ENCODE measurements at regions not wholly inside any gene's neighbourhood (a gene's known extent, or its start where the extent isn't known, plus 50 kb on each side); places are given as distances from the start of the nearest gene placed in this dataset.

- TF ChIP-seq POLR2AphosphoS5 (IDR thresholded peaks at IDR 0.05) (no peak), POLR2A (IDR thresholded peaks at IDR 0.05) (no peak), EP300 (IDR thresholded peaks at IDR 0.05; ENCODE audit: low read depth) (no peak)
- TF ChIP-seq, protein P1, sequence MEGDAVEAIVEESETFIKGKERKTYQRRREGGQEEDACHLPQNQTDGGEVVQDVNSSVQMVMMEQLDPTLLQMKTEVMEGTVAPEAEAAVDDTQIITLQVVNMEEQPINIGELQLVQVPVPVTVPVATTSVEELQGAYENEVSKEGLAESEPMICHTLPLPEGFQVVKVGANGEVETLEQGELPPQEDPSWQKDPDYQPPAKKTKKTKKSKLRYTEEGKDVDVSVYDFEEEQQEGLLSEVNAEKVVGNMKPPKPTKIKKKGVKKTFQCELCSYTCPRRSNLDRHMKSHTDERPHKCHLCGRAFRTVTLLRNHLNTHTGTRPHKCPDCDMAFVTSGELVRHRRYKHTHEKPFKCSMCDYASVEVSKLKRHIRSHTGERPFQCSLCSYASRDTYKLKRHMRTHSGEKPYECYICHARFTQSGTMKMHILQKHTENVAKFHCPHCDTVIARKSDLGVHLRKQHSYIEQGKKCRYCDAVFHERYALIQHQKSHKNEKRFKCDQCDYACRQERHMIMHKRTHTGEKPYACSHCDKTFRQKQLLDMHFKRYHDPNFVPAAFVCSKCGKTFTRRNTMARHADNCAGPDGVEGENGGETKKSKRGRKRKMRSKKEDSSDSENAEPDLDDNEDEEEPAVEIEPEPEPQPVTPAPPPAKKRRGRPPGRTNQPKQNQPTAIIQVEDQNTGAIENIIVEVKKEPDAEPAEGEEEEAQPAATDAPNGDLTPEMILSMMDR (IDR thresholded peaks at IDR 0.05) = no peak
- WGBS, 2 donors (ENCODE audit: low coverage in 1 of 2) = 81 to 82% methylated on average over 2 of the region's 2 CpGs
- no peak overlapping the region for H3K4me3 ChIP-seq
- no peaks in the 10 kb centered on the region for H3K36me3 ChIP-seq
- H3K27ac ChIP-seq = no peak overlapping the region
- no peaks in the 10 kb centered on the region for H3K4me1 ChIP-seq
- intact Hi-C loops (cut with DNase I; ENCODE audit: low total_unique reads) (no loop called here), in situ Hi-C loops (cut with MboI; ENCODE audit: low pct_ligation_motif_present in 1 of 4, low pct_unique_long_range_greater_than_20kb in 1 of 4, low sequenced_read_pairs in 3 of 4) (no loop called here)
- H3K9me3 ChIP-seq = no peaks in the 10 kb centered on the region
- DNase-seq = no peak
- H3K27me3 ChIP-seq = no peaks in the 10 kb centered on the region
Observed at GRCh38 chr2:51553476-51553875, 521.5 kb upstream of the NRXN1 start.

DNA sequence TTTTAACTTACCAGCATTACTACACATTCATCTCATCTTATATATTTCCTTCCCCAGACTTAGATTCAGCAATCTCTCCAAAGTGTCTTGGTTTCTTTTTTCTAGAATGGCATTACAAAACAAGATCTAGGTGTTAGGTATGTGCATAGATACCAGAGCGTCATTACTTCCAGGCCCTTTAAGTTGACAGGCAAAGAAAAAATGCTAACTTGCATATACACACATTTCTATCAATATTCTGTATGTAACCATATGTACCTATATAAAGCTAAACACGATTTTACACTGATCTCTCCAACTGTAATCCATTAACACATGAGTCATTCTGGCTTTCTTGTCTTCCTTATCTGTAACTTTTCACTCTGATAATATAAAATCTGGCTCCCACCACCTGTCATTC lies 503.8 kb upstream of the NRXN1 start:
- no peaks in the 10 kb centered on the region for H3K27me3 ChIP-seq
- DNase-seq = no peak
- no peak overlapping the region for H3K27ac ChIP-seq
- H3K36me3 ChIP-seq = no peaks in the 10 kb centered on the region
- peaks cover 8 to 9% of the 10 kb centered on the region in 2 donors for H3K9me3 ChIP-seq
- no peaks in the 10 kb centered on the region for H3K4me1 ChIP-seq
- TF ChIP-seq POLR2AphosphoS5 (IDR thresholded peaks at IDR 0.05) = no peak
- no peak for TF ChIP-seq POLR2A (IDR thresholded peaks at IDR 0.05)
- no peak for TF ChIP-seq EP300 (IDR thresholded peaks at IDR 0.05; ENCODE audit: low read depth)
- TF ChIP-seq, protein P1 (IDR thresholded peaks at IDR 0.05) = no peak
- H3K4me3 ChIP-seq = no peak overlapping the region
- intact Hi-C loops (cut with DNase I; ENCODE audit: low total_unique reads) (no loop called here), in situ Hi-C loops (cut with MboI; ENCODE audit: low pct_ligation_motif_present in 1 of 4, low pct_unique_long_range_greater_than_20kb in 1 of 4, low sequenced_read_pairs in 3 of 4) (no loop called here)
- 64 to 71% methylated on average over 2 of the region's 2 CpGs for WGBS, 2 donors (ENCODE audit: low coverage in 1 of 2)

- Histone ChIP-seq H3K27me3 (no peaks in the 10 kb centered on the region), H3K27ac (no peak overlapping the region), H3K4me1 (no peaks in the 10 kb centered on the region), H3K4me3 (no peak overlapping the region), H3K36me3 (no peaks in the 10 kb centered on the region), H3K9me3 (peaks cover 8 to 9% of the 10 kb centered on the region in 2 donors)
- TF ChIP-seq POLR2A (IDR thresholded peaks at IDR 0.05) (no peak), POLR2AphosphoS5 (IDR thresholded peaks at IDR 0.05) (no peak), EP300 (IDR thresholded peaks at IDR 0.05; ENCODE audit: low read depth) (no peak)
- TF ChIP-seq, protein P1 (IDR thresholded peaks at IDR 0.05) = no peak
- DNase-seq = no peak
- in situ Hi-C loops (cut with MboI; ENCODE audit: low pct_ligation_motif_present in 1 of 4, low pct_unique_long_range_greater_than_20kb in 1 of 4, low sequenced_read_pairs in 3 of 4) (no loop called here), intact Hi-C loops (cut with DNase I; ENCODE audit: low total_unique reads) (no loop called here)
- WGBS, 2 donors (ENCODE audit: low coverage in 1 of 2) = 92 to 93% methylated on average over 3 of the region's 3 CpGs
Observed at GRCh38 chr2:51534166-51534565, 502.2 kb upstream of the NRXN1 start.

DNA sequence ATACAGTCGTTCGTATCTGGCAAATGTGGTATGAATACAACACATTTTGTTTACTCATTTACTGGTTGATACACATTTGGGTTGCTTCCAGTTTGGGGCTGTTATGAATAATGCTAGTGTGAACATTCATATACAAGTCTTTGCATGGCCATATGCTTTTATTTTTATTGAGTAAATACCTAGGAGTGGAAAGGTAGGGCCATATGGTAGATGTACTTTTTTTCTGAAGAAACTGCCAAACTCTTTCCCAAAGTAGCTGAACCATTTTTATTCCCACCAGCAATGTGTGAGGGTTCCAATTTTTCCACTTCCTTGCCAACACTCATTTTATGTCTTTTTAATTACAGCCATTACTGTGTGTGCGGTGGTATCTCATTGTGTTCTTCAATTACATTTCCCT lies 496.2 kb upstream of the NRXN1 start:
- 69 to 84% methylated on average over 3 of the region's 3 CpGs for WGBS, 2 donors (ENCODE audit: low coverage in 1 of 2)
- TF ChIP-seq POLR2A (IDR thresholded peaks at IDR 0.05) = no peak
- TF ChIP-seq, protein P1 (IDR thresholded peaks at IDR 0.05) = no peak
- TF ChIP-seq EP300 (IDR thresholded peaks at IDR 0.05; ENCODE audit: low read depth) = no peak
- no peak for TF ChIP-seq POLR2AphosphoS5 (IDR thresholded peaks at IDR 0.05)

More for the DNA sequence above, 496.2 kb upstream of the NRXN1 start:
- in situ Hi-C loops (cut with MboI; ENCODE audit: low pct_ligation_motif_present in 1 of 4, low pct_unique_long_range_greater_than_20kb in 1 of 4, low sequenced_read_pairs in 3 of 4) = no loop called here
- no peak overlapping the region for H3K27ac ChIP-seq
- no peaks in the 10 kb centered on the region for H3K36me3 ChIP-seq
- no peaks in the 10 kb centered on the region for H3K27me3 ChIP-seq
- DNase-seq = no peak
- intact Hi-C loops (cut with DNase I; ENCODE audit: low total_unique reads) = no loop called here
- H3K4me1 ChIP-seq = no peaks in the 10 kb centered on the region
- peaks cover 0 to 4% of the 10 kb centered on the region in 2 donors for H3K9me3 ChIP-seq
- no peak overlapping the region for H3K4me3 ChIP-seq

Measured in transverse colon (tissue), 4 donors.